Germinal center (tissue), 1 donor: ENCODE measurements at regions not wholly inside any gene's neighbourhood (a gene's known extent, or its start where the extent isn't known, plus 50 kb on each side); places are given as distances from the start of the nearest gene placed in this dataset.
A peak's percentile ranks its signal among the peaks of the same experiment; 100 is the strongest.
"Not testable (repeated sequence)": the region's sequence is repeated elsewhere in the genome, so short reads cannot be mapped to it uniquely, and the experiment has no call there.

Experiments
- DNase-seq: peaks from one replicate; pipeline ENCODE4 v3.0.0; 2012; ENCODE audit warnings: mixed read lengths, low spot score

DNA sequence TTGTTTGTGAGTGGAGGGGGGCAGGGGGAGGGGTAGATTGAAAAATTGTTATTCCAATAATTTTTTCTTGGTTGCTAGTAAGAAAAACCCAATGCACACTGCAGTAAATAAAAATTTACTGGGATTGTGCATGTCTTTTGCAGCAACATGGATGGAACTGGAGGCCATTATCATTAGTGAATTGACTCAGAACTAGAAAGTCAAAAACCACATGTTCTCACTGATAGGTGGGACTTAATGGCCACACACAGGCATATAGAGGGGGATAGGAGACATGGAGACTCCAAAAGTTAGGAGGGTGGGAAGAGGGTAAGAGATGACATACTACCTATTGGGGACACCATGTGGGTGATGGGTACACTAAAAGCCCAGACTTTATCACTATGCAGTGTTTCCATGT is 67.2 kb downstream of the BUB3 start:
- no peak for DNase-seq

DNA sequence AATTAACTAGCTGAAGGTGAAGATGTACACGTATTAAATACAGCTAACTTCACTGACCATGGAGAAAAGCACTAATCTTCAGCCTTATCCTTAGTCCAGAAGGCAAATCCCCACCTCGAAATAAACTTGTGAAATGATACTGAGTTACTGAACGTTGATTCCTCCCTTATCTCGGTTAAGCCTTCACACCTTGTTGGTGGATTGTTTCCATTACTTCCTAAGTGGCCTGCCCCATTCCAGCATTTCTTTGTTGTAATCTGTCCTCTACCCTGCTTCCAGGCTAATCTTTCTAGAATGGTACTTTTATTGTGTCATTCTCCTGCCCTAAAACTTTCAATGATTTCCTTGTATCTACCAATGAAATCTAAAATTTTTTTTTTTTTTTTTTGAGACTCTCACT is 68.6 kb downstream of the BUB3 start:
- DNase-seq, result no peak

DNA sequence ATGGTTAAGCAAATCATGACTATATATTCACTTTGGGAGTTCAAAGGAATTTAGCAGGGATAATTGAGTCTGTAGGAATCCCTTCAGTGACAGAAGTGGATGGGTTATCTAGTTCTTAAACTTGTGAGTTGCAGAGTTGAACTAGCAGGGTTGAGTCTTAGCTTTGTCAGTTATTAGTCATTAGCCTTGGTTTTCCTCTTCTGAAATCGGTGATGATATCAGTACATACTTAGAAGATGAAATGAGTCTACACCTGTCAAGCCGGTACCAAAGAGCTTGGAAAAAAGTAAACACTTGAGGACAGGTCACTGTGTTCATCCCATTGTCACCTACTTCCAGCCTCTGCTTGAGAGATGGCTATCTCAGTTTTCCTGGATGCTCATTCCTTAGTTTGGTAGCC is 73.5 kb downstream of the BUB3 start:
- DNase-seq, result no peak

DNA sequence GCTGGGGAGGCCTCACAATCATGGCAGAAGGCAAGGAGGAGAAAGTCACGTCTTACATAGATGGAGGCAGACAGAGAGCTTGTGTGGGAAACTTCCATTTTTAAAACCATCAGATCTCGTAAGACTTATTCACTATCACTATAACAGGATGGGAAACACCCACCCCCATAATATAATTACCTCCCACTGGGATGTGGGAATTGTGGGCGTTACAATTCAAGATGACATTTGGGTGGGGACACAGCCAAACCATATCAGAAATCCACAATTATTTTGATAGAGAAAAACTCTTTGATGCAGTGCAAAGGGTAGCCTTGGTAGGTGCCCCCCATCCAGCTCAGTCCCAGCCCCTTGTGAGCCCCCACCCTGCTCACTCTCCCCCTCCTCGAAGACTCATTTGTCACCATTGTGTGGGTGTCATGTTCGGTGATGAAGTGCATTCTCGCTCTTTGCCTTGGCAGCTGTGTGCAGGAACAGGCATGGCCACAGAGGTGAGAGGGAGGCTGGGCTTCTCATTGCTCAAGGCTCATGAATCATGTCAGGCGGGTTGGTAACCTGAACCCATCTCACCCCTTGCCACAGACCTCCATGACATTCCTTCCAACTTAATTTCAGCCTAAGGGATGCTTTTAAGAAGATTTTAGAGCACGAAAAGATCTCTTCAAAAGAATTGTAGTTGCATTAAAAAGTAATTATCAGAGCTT is 75.9 kb downstream of the BUB3 start:
- no peak for DNase-seq

DNA sequence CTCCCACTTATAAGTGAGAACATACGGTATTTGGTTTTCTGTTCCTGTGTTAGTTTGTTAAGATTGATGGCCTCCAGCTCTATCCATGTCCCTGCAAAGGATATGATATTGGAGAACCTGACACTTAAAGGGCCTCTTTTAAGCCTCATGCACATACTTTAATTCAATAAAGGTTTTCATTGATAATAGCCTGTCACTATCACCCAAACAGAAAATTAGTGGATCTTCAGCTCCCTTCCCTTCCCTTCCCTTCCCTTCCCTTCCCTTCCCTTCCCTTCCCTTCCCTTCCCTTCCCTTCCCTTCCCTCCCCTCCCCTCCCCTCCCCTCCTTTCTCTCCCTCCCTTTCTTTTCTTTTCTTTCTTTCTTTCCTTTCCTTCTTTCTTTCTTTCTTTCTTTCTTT is 78.7 kb downstream of the BUB3 start:
- DNase-seq, result not testable (repeated sequence)

DNA sequence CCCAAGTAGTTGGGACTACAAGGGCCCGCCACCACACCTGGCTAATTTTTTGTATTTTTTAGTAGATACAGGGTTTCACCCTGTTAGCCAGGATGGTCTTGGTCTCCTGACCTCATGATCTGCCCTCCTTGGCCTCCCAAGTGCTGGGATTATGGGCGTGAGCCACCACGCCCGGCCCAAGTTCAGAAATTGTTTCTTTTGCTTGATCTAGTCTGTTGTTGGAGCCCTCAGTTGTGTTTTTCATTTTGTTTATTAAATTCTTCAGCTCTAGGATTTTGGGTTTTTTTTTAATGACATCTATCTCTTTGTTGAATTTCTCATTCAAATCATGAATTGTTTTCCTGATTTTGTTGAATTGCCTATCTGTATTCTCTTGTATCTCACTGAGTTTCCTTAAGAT is 80.8 kb downstream of the BUB3 start:
- not testable (repeated sequence) for DNase-seq

DNA sequence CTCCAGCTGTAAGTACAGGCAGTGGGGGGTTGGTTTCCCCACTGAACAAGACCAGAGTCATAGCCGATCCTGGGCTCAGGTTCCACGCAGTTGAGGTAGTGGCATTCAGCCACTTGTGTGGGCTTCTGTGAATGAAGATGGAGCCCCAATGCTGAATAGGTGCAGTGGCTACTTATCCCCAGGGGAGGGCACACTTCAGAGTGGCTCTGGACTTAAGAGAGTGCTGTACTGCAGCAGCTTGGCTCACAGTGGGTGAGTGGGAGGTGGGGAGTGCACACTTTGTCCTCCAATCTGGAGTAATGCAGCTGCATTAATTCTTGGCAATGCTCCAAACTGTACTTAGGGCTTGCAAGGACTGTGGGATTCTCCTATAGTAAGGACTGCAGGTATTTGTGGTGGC is 81.9 kb downstream of the BUB3 start:
- no peak for DNase-seq

DNA sequence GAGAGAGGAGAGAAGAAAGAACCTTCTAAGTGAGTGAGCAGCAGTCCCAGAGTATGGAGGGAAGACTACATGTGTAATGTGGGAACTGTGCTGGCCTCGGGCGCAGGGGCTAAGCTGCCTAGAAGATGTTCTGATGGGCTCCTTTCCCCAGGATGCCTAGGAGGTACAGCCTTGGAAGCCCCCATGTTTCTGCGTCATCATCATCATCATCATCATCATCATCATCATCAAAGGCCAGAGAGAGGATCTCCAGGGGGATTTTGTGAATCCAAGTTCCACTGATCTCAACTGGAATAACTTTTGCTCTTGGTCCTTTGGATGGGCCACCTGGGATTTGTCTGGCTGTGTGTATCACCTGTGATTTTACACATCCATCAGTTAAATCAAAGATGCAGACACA is 86.0 kb downstream of the BUB3 start:
- DNase-seq, result no peak

DNA sequence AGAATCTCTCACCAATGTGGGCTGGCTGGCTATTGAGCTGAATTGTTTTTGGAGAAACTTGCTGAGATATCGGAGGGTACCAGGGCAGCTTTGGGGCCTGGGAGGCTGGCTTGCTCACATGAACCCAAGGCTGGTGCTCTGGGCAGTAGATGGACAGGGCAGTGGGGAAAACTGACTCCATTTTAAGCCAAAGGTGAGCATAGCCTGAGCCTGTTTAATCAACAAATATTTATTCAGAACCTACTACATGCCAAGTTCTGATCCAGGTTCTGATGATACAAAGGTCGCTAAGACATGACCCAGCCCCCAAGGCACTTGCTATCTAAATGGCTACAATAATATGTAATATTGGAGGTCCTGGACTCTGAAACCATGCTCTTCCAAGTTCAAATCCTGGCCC is 86.6 kb downstream of the BUB3 start:
- DNase-seq, result no peak

DNA sequence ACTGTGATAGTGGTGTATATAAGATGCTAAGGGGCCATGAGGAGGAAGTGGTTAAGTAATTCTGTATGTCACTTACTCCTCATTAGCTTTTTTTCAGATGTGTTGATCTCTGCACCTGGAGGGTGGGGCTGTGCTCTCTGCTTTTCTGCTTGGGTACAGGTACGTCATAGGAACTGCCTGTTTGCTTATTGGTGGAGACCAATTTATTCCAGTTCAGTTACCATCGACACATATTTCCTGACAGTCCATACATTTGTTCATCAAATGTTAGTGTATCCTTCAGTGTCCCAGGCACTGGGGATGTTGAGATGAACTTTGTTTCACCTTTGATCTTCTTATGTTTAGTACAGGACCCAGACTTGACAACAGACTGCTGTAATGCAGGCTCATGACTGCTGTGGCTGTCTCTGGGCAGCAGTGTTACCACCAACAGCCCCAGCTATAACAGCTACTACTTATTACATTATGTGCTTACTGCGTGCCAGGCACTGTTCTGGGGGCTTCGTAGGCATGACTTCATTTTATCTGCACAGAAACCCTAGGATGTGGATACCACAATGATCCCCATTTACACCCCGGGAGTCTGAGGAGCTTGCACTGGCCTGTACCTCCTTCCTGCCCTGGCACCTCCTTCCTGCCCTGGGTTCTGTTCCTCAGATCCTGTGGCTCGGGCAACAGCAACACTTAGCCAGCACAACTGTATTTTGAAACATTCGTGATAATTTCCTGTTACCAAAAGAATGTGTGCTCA is 87.4 kb downstream of the BUB3 start:
- DNase-seq, result peak; percentile 16

DNA sequence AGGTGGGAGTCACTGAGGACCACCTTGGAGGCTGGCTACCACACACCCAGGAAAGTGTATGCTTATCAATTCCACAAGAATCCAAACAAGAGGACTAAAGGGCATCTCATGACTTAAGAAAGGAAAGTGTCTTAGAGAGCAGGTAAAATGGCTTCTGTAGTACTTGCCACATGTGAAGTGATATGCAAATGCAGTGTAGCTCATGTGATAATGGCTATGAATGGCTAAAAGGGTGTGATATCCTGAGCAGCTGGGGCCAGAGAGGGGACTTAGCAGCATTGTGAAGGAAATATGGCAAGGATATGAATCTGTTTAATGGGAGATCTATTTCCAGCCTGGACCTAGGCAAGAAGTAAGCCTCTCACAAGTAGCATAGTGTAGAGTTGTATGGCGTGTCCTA is 90.5 kb downstream of the BUB3 start:
- DNase-seq, result no peak

DNA sequence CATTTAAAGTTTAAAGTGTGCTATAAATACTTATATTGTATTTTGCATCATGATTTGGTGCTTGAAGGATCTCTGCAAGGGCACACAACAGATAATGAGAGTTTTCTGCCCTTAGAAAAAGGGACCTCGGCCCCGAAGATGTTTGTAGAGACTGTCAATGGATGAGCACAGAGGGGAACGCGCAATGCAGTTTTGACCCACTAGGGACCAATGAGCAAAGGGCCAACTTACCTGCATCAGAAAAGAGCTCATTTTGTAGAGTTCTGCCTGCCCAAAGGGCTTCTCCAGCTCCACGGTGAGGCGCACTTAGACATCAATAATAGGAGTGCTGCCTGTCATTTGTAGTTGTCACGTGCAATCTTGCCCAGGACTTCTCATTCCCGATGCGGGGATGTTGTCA is 91.1 kb downstream of the BUB3 start:
- no peak for DNase-seq

DNA sequence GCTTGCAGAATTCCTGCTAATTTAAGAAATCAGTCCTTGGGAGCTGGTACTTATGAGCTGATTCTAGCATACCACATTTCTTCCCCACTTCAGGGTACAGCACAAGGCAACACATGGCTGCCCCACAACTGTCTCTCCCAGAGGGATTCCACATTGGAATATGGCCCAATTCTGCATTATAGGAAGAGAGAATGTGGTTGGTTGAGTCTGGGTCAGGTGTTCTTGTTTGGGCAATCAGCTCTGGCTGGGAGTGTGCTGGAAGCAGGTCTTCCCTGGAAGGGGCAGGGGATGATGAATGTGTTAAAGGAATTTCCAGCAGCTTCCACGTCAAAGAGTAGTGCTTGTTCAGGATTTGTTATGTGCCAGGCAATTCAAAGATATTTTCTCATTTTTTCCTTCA is 95.7 kb downstream of the BUB3 start:
- no peak for DNase-seq

DNA sequence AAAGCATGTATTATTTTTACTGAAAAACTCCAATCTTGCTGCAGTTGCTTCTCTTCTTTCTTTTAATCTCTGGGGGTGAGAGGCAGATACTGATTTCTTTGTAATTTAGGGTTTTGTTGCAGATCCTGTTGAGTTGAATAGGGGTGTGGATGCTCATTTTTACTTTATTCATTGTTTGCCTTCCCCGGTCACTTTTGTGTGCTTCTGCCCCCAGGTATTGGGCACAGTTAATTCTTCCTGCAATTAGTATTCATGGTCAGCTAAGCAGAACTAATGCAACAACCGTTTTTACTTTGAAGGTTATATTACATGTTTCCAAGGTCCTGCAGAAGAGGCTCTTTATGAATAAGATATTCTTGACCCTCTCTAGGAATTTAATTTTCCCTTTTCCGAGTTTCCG is 96.4 kb downstream of the BUB3 start:
- no peak for DNase-seq

DNA sequence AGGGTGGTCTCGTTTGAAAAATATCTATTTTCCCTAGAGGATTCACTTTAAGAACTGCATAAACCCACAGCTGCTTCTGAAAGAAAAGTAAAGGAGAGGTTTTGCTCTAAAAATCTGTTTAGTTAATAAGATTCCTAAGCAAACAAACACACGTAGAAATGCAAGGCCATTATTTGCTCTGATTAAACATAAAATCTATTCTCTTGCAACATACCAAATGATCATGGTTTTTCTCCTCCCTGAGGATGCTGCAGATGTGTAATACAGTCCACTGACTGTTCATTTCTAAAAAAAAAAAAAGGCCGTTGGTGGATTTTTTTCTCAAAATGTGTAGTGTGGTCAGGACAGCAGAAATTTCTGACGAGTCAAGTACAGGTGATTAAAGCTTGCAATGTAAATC is 98.6 kb downstream of the BUB3 start:
- DNase-seq, result no peak

DNA sequence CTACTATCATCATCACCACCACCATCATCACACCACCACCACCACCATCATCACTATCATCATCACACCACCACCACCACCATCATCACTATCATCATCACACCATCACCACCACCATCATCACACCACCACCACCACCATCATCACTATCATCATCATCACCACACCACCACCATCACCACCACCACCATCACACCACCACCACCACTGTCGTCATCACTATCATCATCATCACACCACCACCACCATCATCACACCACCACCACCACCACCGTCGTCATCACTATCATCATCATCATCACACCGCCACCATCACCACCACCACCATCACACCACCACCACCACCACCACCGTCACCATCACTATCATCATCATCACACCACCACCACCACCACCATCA is 100.1 kb downstream of the BUB3 start:
- not testable (repeated sequence) for DNase-seq

DNA sequence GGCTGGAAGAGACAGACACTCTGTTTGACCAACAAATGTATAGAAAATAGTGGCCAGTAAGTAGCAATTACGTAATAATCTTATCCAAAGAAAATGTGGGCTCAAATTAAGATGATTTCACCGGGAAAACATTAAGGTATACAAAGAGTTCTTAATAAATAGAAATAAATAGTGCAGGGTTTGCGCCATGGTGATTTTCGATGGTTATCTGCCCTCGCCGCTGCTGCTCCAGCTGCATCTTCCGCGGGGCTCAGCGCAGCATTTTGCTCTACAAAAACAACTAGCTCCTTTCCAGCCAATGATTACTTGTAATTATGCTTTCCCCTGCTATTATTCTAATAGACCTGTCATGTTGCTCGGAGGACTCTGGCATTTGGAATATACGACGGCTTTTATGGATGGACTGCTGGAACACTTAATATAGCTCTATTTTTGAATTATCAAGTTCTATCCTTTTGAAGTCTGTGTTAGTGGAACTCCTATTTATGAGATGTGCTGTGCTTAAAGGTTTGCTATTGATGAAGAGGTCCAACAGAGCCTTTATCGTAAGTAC is 103.8 kb downstream of the BUB3 start:
- DNase-seq, result no peak

DNA sequence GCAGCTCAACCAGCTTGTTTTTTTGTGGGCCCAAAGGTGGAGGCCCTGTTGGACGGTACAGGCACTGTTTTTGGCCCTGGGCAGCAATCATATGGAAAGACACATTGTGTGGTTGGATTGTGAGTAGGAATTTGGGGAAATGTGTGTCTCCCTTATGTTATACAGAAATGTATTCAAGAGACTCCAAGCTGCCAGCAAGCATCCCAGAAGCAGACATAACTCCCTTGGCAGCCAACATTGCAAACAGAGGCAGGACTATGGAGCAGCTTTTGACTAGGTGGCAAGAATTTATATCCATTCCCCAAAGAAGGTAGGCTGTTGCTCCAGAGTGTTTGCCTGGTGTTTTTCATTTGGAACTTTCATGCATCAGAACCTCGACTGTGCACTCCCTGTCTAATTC is 104.9 kb downstream of the BUB3 start:
- DNase-seq, result no peak

DNA sequence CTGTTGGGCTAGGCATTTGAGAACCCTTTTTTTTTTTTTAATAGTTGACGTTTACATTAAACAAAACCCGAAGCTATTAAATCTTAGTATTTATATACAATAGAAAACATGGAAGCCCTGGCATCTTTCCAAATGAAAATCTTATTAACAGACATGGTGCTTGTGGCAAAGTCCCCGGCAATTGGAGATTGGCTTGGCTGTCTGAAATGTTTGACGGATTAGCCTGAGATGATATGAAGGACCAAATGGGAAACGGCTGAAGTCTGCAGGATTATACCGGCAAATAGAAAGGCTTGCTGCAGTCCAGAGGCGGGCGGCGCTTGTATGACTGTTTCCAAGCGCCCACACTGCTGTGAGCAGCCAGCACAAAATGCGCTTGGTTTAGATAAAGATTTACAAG is 105.6 kb downstream of the BUB3 start:
- DNase-seq, result no peak

DNA sequence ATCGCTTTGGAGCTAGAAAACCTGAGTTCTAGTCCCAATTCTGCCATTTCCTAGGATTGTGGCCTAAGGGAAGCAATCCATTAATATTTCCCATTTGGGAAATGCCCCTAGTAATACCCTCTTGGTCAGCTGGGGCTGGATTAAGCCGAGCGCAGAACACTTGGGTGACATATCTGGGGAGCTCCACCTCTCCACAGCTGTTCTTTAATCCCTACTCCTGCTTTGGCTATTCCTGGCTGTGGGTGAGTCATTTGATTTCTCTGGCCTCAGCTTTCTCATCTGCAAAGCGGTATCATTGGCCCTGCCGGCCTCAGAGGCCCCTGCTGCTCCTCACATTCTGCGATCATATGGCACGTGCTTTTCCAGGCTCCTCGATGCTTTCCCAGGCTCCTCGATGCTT is 108.3 kb downstream of the BUB3 start:
- no peak for DNase-seq

DNA sequence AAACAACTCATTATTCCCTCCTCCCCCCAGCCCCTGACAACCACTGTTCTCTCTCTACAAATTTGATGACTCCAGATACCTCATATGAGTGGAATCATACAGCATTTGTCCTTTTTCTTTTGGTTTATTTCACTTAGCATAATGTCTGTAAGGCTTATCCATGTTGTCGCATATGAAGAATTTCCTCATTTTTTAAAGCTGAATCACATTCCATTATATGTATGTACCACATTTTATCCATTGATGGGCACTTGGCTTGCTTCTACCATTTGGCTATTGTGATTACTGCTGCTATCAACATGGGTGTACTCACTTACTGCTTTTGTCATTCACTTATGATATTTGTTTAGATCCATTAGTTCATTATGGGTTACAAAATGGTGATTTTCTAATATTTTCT is 112.8 kb downstream of the BUB3 start:
- no peak for DNase-seq

DNA sequence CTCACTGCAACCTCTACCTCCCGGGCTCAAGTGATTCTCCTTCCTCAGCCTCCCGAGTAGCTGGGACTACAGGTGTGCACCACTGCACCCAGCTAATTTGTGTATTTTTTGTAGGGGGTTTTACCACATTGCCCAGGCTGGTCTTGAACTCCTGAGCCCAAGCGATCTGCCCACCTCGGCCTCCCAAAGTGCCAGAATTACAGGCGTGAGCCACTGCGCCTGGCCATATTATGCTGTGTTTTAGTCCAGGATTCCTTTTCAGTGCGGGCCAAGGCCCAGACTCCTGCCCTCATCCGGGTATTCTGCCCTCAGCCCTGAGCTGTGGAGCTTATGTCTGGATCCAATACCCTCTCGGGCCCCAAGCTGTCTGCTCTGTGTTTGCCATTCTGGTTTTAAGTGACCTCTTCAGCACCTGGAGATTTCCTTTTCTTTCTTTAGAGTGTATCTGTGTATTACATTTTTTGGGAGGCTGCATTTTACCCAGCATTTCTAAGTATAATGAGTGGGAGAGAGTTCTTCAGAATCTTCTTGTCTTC is 114.9 kb downstream of the BUB3 start:
- no peak for DNase-seq

DNA sequence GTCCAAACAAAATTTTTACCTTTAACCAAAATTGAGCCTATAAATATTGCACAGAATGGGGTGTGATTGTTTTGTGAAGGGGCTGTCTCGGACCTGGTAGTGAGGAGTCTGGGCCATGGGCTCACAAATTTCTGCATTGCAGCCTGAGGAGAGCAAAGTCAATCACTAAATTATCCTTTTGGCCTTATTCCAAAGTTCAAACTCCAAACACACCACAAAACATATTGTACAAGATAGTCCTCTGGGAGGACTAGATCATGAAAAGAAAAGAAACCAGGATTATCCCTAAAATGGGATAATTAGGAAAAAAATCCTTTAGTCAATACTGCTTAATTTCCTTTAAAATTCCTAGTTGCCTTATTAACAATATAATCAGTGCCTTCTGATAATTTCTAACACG is 115.5 kb downstream of the BUB3 start:
- no peak for DNase-seq
